HG02763 (cell line): ENCODE measurements at regions not wholly inside any gene's neighbourhood (a gene's known extent, or its start where the extent isn't known, plus 50 kb on each side); places are given as distances from the start of the nearest gene placed in this dataset.

ENCODE experiments used
- ATAC-seq: cut with Tn5 transposase; IDR thresholded peaks from one replicate; pipeline ENCODE4 v1.9.1; 2021; ENCODE audit warnings: mild to moderate bottlenecking, moderate library complexity; ENCODE audit not compliant: unreplicated experiment

DNA sequence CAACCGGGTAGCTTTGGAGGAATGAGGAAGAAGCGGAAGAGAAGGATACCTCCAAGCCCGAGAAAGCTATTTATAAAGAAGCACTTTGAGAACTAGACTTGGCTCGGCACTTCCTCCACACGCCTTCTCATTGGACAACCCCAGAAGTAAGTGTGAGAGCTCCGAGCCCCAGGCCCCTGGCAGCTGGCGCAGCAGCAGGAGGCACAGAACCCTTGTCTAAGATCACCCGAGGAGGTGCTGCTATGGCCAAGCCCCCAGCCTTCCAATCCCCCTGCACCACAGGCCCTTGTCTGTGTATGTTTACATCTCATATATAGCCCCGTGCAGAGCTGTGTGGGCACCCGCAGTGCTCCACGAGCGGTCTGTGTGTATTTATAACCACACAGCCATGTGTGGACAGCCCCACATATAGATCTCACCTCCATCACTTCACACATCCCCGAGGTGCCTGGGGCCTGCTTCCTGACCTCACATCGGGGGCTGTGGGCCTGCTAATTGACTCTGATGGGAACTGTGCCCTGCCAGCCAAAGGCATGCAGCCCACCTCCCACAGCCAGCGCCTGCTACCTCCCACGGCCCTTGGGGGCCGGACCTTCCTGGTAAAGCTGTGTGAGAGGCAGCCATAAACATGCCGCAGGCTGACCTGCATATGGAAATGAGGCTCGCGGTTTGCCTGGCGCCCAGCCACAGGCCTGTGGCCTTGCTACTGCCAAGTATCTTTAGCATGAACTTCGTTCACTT lies 96.1 kb downstream of the C17orf67 start:
- ATAC-seq = no peak

DNA sequence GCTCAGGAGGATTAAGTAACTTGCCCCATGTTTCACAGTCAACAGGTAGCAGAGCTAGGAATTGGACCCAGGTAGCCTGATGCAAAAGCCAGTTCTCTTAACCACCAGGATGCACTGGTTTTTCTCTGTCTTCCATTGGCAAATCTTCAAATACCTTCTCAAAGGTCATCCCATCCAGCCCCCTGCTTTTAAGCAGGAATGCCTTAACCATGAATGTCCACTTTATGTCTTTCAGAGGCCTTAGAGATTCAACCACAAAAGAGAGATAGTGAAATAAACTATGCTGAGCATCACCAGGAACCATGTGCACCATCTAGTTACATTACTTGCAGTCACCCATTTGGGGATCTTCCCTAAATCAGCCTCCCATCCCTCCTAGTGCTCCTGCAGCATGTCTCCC lies 94.3 kb downstream of the C17orf67 start:
- no peak for ATAC-seq

DNA sequence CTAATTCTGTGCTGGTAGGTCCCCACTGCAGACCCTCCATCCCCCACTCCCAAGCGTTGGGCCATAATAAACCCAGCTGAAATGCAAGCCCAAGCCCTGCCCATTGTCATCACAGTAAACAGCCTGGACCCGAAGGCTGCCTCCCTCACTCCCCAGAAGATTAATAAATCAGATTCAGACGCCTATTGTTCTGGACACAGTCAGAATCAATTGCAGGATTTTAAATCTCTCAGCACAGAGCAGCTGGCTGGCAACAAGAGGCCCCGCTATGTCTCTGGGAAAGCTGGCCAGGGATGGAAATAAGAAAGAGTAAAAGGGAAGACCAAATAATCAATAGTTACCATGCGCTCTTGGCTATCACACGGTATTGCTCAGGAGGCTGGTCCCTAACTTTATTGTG lies 93.9 kb downstream of the C17orf67 start:
- no peak for ATAC-seq

GRCh38 chr17:56740481-56740880 lies 93.2 kb downstream of the C17orf67 start:
- no peak for ATAC-seq
